OCI-LY1 (cell line): ENCODE measurements at regions not wholly inside any gene's neighbourhood (a gene's known extent, or its start where the extent isn't known, plus 50 kb on each side); places are given as distances from the start of the nearest gene placed in this dataset.

ENCODE experiments used
- CTCF ChIP-seq: fragments of 200-600 bp; sonication (generic), shearing (Covaris generic); IDR thresholded peaks from 2 replicates; pipeline ENCODE4 v1.5.1; 2017; ENCODE audit warnings: mild to moderate bottlenecking, antibody characterized with exemption, low read length, moderate library complexity, mixed read lengths
- EZH2 ChIP-seq: fragments of 200-600 bp; sonication (generic), shearing (Covaris generic); IDR thresholded peaks from 2 replicates; pipeline ENCODE4 v1.8.0; 2017; ENCODE audit warnings: borderline replicate concordance, mixed run types, mild to moderate bottlenecking, antibody characterized with exemption, low read length, moderate library complexity, mixed read lengths

- TF ChIP-seq CTCF (no peak), EZH2 (no peak)
These were observed 96.4 kb downstream of the CDCA7 start for GRCh38 chr2:173451118-173451517.
